ENCODE measurements at regions not wholly inside any gene's neighbourhood (a gene's known extent, or its start where the extent isn't known, plus 50 kb on each side); places are given as distances from the start of the nearest gene placed in this dataset.

GRCh38 chr14:65243766-65244442, 141.6 kb upstream of the MAX start:
- DNase-seq, result no peak

GRCh38 chr14:65249471-65250161, 147.3 kb upstream of the MAX start:
- DNase-seq, result no peak

GRCh38 chr14:65250162-65250495, 147.8 kb upstream of the MAX start:
- DNase-seq, result no peak

- no peak for DNase-seq
Measured at GRCh38 chr14:65251213-65251612, 148.9 kb upstream of the MAX start.

- DNase-seq, result no peak
Measured at GRCh38 chr14:65252482-65253255, 150.4 kb upstream of the MAX start.

- DNase-seq, result no peak
Measured at GRCh38 chr14:65255029-65255545, 152.8 kb upstream of the MAX start.

- peak in 9 of 56 donors; percentile 7 to 44 (median 17) for DNase-seq
Measured at GRCh38 chr14:65255583-65256461, 153.5 kb upstream of the MAX start.

GRCh38 chr14:65256714-65257113, 154.4 kb upstream of the MAX start:
- no peak for DNase-seq

- no peak for DNase-seq
Measured at GRCh38 chr14:65257425-65257824, 155.1 kb upstream of the FUT8 start.

GRCh38 chr14:65258391-65258790, 154.1 kb upstream of the FUT8 start:
- DNase-seq, result no peak

GRCh38 chr14:65259000-65259399, 153.5 kb upstream of the FUT8 start:
- DNase-seq, result no peak

GRCh38 chr14:65260786-65261185, 151.7 kb upstream of the FUT8 start:
- DNase-seq, result no peak

- no peak for DNase-seq
Measured at GRCh38 chr14:65261425-65261920, 151.1 kb upstream of the FUT8 start.

GRCh38 chr14:65261946-65262345, 150.6 kb upstream of the FUT8 start:
- no peak for DNase-seq

- DNase-seq, result no peak
Measured at GRCh38 chr14:65263177-65263788, 149.2 kb upstream of the FUT8 start.

GRCh38 chr14:65267856-65268255, 144.7 kb upstream of the FUT8 start:
- DNase-seq, result no peak

- no peak for DNase-seq
Measured at GRCh38 chr14:65268594-65268993, 143.9 kb upstream of the FUT8 start.

- no peak for DNase-seq
Measured at GRCh38 chr14:65269732-65270131, 142.8 kb upstream of the FUT8 start.

GRCh38 chr14:65277027-65277426, 135.5 kb upstream of the FUT8 start:
- peak in 2 of 56 donors; percentile 5 for DNase-seq

GRCh38 chr14:65277580-65278270, 134.8 kb upstream of the FUT8 start:
- DNase-seq, result peak in 13 of 56 donors; percentile 11 to 43 (median 23)

Data from nucleus accumbens (tissue), 56 donors.